Activated T-cell treated with anti-CD3 and anti-CD28 coated beads, Interleukin-2, amount 50 U/mL, for 1 hour (primary cell): ENCODE measurements at regions not wholly inside any gene's neighbourhood (a gene's known extent, or its start where the extent isn't known, plus 50 kb on each side); places are given as distances from the start of the nearest gene placed in this dataset.

Source experiments
- DNase-seq: peaks from one replicate; pipeline ENCODE4 v3.0.0-alpha.2; 2020

GRCh38 chr5:2486373-2486772 is 265.1 kb downstream of the IRX2 start:
- DNase-seq = no peak

GRCh38 chr5:2482778-2483177 is 268.7 kb downstream of the IRX2 start:
- DNase-seq = no peak

GRCh38 chr5:2480871-2481270 is 270.6 kb downstream of the IRX2 start:
- no peak for DNase-seq

GRCh38 chr5:2475902-2476301 is 275.6 kb downstream of the IRX2 start:
- no peak for DNase-seq

GRCh38 chr5:2472670-2473069 is 278.8 kb downstream of the IRX2 start:
- no peak for DNase-seq

GRCh38 chr5:2471152-2471879 is 280.2 kb downstream of the IRX2 start:
- no peak for DNase-seq

- DNase-seq = no peak
These were observed 284.5 kb downstream of the IRX2 start for GRCh38 chr5:2466966-2467365.

GRCh38 chr5:2465383-2465782 is 286.1 kb downstream of the IRX2 start:
- DNase-seq = no peak

- no peak for DNase-seq
These were observed 287.3 kb downstream of the IRX2 start for GRCh38 chr5:2464141-2464540.

- DNase-seq = no peak
These were observed 289.5 kb downstream of the IRX2 start for GRCh38 chr5:2461701-2462691.

- no peak for DNase-seq
These were observed 291.4 kb downstream of the IRX2 start for GRCh38 chr5:2460098-2460497.

GRCh38 chr5:2459251-2459650 is 292.2 kb downstream of the IRX2 start:
- DNase-seq = no peak

- DNase-seq = no peak
These were observed 295.6 kb downstream of the IRX2 start for GRCh38 chr5:2455878-2456277.

- no peak for DNase-seq
These were observed 296.6 kb downstream of the IRX2 start for GRCh38 chr5:2454876-2455275.

GRCh38 chr5:2453781-2454180 is 297.7 kb downstream of the IRX2 start:
- no peak for DNase-seq

- no peak for DNase-seq
These were observed 300.4 kb downstream of the IRX2 start for GRCh38 chr5:2451100-2451499.

- DNase-seq = no peak
These were observed 308.8 kb downstream of the IRX2 start for GRCh38 chr5:2442496-2443354.

- DNase-seq = no peak
These were observed 309.8 kb downstream of the IRX2 start for GRCh38 chr5:2441495-2442180.

GRCh38 chr5:2439608-2440007 is 311.9 kb downstream of the IRX2 start:
- DNase-seq = no peak

GRCh38 chr5:2433086-2433485 is 318.4 kb downstream of the IRX2 start:
- DNase-seq = no peak

- no peak for DNase-seq
These were observed 319.2 kb downstream of the IRX2 start for GRCh38 chr5:2432076-2432920.
